ACC112 (cell line): ENCODE measurements at regions not wholly inside any gene's neighbourhood (a gene's known extent, or its start where the extent isn't known, plus 50 kb on each side); places are given as distances from the start of the nearest gene placed in this dataset.

Experiments
- H2AFZ ChIP-seq: fragments of 200-600 bp; sonication (generic); one replicate; pipeline ENCODE4 v1.6.0; 2017; ENCODE audit warnings: antibody characterized with exemption, low read length; ENCODE audit not compliant: unreplicated experiment
- H3K27ac ChIP-seq: fragments of 200-600 bp; sonication (generic); 2 replicates; pipeline ENCODE4 v1.5.1; 2014; ENCODE audit warnings: low read depth, mild to moderate bottlenecking, antibody characterized with exemption, low read length, moderate library complexity
- H3K27me3 ChIP-seq: fragments of 200-600 bp; sonication (generic); 2 replicates; pipeline ENCODE4 v1.6.1; 2014; ENCODE audit warnings: mild to moderate bottlenecking, antibody characterized with exemption, low read length, moderate library complexity, mixed read lengths; ENCODE audit not compliant: insufficient read depth
- H3K36me3 ChIP-seq: fragments of 200-600 bp; sonication (generic); 2 replicates; pipeline ENCODE4 v1.6.1; 2016; ENCODE audit warnings: mild to moderate bottlenecking, antibody characterized with exemption, low read length, moderate library complexity, mixed read lengths; ENCODE audit not compliant: insufficient read depth
- H3K4me1 ChIP-seq: fragments of 200-600 bp; sonication (generic); one replicate; pipeline ENCODE4 v1.6.1; 2016; ENCODE audit warnings: low read length, mixed read lengths; ENCODE audit not compliant: insufficient read depth, unreplicated experiment, control insufficient read depth
- H3K4me3 ChIP-seq: fragments of 200-600 bp; sonication (generic); 2 replicates; pipeline ENCODE4 v1.5.1; 2014; ENCODE audit warnings: mild to moderate bottlenecking, low read depth, low read length
- H3K79me2 ChIP-seq: fragments of 200-600 bp; sonication (generic); one replicate; pipeline ENCODE4 v1.6.0; 2016; ENCODE audit warnings: low read length; ENCODE audit not compliant: control insufficient read depth, unreplicated experiment, insufficient read depth

- no peaks in the 10 kb centered on the region for H3K79me2 ChIP-seq
- no peak overlapping the region for H3K27ac ChIP-seq
- no peaks in the 10 kb centered on the region for H3K36me3 ChIP-seq
- peaks cover 6% of the 10 kb centered on the region; the same call in 1 of the 2 replicates for H3K27me3 ChIP-seq
- H2AFZ ChIP-seq: no peak overlapping the region
- H3K4me3 ChIP-seq: no peak overlapping the region
- no peaks in the 10 kb centered on the region for H3K4me1 ChIP-seq
Measured at GRCh38 chr20:6678101-6678500, 89.4 kb upstream of the BMP2 start.

GRCh38 chr20:6674831-6675230, 92.7 kb upstream of the BMP2 start:
- H3K4me3 ChIP-seq: no peak overlapping the region
- H3K36me3 ChIP-seq: no peaks in the 10 kb centered on the region
- H3K79me2 ChIP-seq: no peaks in the 10 kb centered on the region
- no peak overlapping the region for H2AFZ ChIP-seq
- H3K27me3 ChIP-seq: peaks cover 4% of the 10 kb centered on the region; the same call in 1 of the 2 replicates
- H3K4me1 ChIP-seq: no peaks in the 10 kb centered on the region
- H3K27ac ChIP-seq: no peak overlapping the region

- Histone ChIP-seq H3K79me2 (no peaks in the 10 kb centered on the region), H3K27ac (no peak overlapping the region), H2AFZ (no peak overlapping the region), H3K4me3 (no peak overlapping the region), H3K36me3 (no peaks in the 10 kb centered on the region), H3K4me1 (no peaks in the 10 kb centered on the region), H3K27me3 (peaks cover 4% of the 10 kb centered on the region; the same call in 1 of the 2 replicates)
Measured at GRCh38 chr20:6673071-6673470, 94.4 kb upstream of the BMP2 start.

- Histone ChIP-seq H3K4me3 (no peak overlapping the region), H3K27me3 (peaks cover 4% of the 10 kb centered on the region; the same call in 1 of the 2 replicates), H3K27ac (no peak overlapping the region), H3K4me1 (no peaks in the 10 kb centered on the region), H3K79me2 (no peaks in the 10 kb centered on the region), H2AFZ (no peak overlapping the region), H3K36me3 (no peaks in the 10 kb centered on the region)
Measured at GRCh38 chr20:6671829-6672228, 95.7 kb upstream of the BMP2 start.

- Histone ChIP-seq H3K36me3 (no peaks in the 10 kb centered on the region), H3K4me3 (no peak overlapping the region), H3K27me3 (no peaks in the 10 kb centered on the region; the same call in 1 of the 2 replicates), H3K79me2 (no peaks in the 10 kb centered on the region), H3K27ac (no peak overlapping the region), H2AFZ (no peak overlapping the region), H3K4me1 (no peaks in the 10 kb centered on the region)
Measured at GRCh38 chr20:6668546-6668945, 98.9 kb upstream of the BMP2 start.

- Histone ChIP-seq H3K27me3 (no peaks in the 10 kb centered on the region), H2AFZ (no peak overlapping the region), H3K36me3 (no peaks in the 10 kb centered on the region), H3K4me1 (no peaks in the 10 kb centered on the region), H3K79me2 (no peaks in the 10 kb centered on the region), H3K4me3 (no peak overlapping the region), H3K27ac (no peak overlapping the region)
Measured at GRCh38 chr20:6665621-6666355, 101.7 kb upstream of the BMP2 start.

GRCh38 chr20:6665161-6665560, 102.3 kb upstream of the BMP2 start:
- Histone ChIP-seq H2AFZ (no peak overlapping the region), H3K36me3 (no peaks in the 10 kb centered on the region), H3K4me1 (no peaks in the 10 kb centered on the region), H3K27ac (no peak overlapping the region), H3K27me3 (no peaks in the 10 kb centered on the region), H3K79me2 (no peaks in the 10 kb centered on the region), H3K4me3 (no peak overlapping the region)

- no peak overlapping the region for H3K27ac ChIP-seq
- no peaks in the 10 kb centered on the region for H3K79me2 ChIP-seq
- no peaks in the 10 kb centered on the region for H3K27me3 ChIP-seq
- no peak overlapping the region for H3K4me3 ChIP-seq
- H2AFZ ChIP-seq: no peak overlapping the region
- no peaks in the 10 kb centered on the region for H3K36me3 ChIP-seq
- H3K4me1 ChIP-seq: no peaks in the 10 kb centered on the region
Measured at GRCh38 chr20:6664574-6664973, 102.9 kb upstream of the BMP2 start.

- Histone ChIP-seq H3K4me3 (no peak overlapping the region), H3K36me3 (no peaks in the 10 kb centered on the region), H3K4me1 (no peaks in the 10 kb centered on the region), H3K79me2 (no peaks in the 10 kb centered on the region), H2AFZ (no peak overlapping the region), H3K27ac (no peak overlapping the region), H3K27me3 (no peaks in the 10 kb centered on the region)
Measured at GRCh38 chr20:6663751-6664388, 103.6 kb upstream of the BMP2 start.

- Histone ChIP-seq H3K36me3 (no peaks in the 10 kb centered on the region), H2AFZ (no peak overlapping the region), H3K4me1 (no peaks in the 10 kb centered on the region), H3K79me2 (no peaks in the 10 kb centered on the region), H3K27ac (no peak overlapping the region), H3K27me3 (no peaks in the 10 kb centered on the region), H3K4me3 (no peak overlapping the region)
Measured at GRCh38 chr20:6663104-6663503, 104.4 kb upstream of the BMP2 start.

GRCh38 chr20:6662309-6662708, 105.2 kb upstream of the BMP2 start:
- Histone ChIP-seq H3K27me3 (no peaks in the 10 kb centered on the region), H3K4me1 (no peaks in the 10 kb centered on the region), H3K4me3 (no peak overlapping the region), H2AFZ (no peak overlapping the region), H3K79me2 (no peaks in the 10 kb centered on the region), H3K27ac (no peak overlapping the region), H3K36me3 (no peaks in the 10 kb centered on the region)
